ENCODE measurements at regions not wholly inside any gene's neighbourhood (a gene's known extent, or its start where the extent isn't known, plus 50 kb on each side); places are given as distances from the start of the nearest gene placed in this dataset.
"Not testable (repeated sequence)": the region's sequence is repeated elsewhere in the genome, so short reads cannot be mapped to it uniquely, and the experiment has no call there.

GRCh38 chr11:100585728-100586127 is 101.4 kb upstream of the ARHGAP42 start:
- no peak for DNase-seq

GRCh38 chr11:100586361-100587101 is 100.6 kb upstream of the ARHGAP42 start:
- no peak for DNase-seq

DNA sequence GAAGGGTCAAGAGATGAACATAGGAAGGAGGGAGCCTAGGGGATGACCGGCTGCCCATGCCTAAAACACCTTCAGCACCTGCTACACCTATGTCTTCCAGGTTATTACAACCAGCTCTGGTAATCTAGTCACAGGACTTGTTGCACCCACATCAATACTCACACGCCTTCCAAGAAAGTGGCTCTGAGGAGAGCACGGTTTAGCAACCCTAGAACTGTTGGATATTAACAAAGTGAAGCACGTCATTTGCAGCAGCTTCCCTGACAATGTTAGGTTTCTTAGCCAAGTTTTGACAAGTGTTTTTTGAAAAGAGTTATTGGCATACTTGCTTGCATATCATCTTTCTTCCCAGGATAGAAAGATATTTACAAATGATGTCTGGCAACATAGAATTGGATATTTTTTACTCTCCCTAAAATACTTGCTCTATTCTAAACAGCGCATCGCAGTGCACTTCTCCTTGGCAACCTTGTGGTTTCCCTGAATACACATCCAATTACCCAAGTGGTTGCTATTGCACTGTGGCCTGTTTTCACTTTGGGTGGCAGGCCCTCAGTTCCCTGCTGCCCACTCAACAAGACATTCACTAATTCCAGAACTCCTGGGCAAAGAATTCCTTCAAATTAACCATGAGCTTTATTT is 94.3 kb upstream of the ARHGAP42 start:
- no peak for DNase-seq

- peak; percentile 62 for DNase-seq
Observed at GRCh38 chr11:100593291-100593690, 93.8 kb upstream of the ARHGAP42 start.

GRCh38 chr11:100594320-100594719 is 92.8 kb upstream of the ARHGAP42 start:
- no peak for DNase-seq

GRCh38 chr11:100600941-100601340 is 86.1 kb upstream of the ARHGAP42 start:
- no peak for DNase-seq

GRCh38 chr11:100602716-100603115 is 84.4 kb upstream of the ARHGAP42 start:
- DNase-seq: no peak

DNA sequence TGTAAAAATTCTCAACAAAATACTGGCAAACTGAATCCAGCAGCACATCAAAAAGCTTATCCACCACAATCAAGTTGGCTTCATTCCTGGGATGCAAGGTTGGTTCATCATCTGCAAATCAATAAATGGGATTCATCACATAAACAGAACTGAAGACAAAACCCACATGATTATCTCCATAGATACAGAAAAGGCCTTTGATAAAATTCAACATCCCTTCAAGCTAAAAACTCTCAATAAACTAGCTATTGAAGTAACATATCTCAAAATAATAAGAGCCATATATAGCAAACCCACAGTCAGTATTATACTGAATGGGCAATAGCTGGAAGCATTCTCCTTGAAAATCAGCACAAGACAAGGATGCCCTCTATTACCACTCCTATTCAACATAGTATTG is 79.3 kb upstream of the ARHGAP42 start:
- not testable (repeated sequence) for DNase-seq

GRCh38 chr11:100612766-100613165 is 74.3 kb upstream of the ARHGAP42 start:
- no peak for DNase-seq

DNA sequence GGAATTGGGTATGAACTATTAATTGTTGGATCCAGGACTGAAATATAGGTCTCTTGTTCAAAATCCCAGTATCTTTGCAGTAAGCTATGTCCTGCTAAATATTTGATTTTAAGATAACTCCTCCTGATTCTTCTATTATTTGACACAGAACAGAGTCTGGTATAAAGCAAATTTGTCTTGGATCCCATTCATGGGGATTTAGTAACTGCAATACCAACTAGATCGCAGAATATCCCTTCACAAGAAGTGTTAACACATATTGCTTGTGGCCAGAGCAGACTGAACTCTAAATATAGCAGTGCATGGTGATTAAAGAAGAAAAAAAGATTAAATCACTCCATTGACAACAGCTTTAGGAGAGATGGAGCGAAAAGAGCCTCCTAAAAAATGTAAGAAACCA is 68.2 kb upstream of the ARHGAP42 start:
- DNase-seq: no peak

DNA sequence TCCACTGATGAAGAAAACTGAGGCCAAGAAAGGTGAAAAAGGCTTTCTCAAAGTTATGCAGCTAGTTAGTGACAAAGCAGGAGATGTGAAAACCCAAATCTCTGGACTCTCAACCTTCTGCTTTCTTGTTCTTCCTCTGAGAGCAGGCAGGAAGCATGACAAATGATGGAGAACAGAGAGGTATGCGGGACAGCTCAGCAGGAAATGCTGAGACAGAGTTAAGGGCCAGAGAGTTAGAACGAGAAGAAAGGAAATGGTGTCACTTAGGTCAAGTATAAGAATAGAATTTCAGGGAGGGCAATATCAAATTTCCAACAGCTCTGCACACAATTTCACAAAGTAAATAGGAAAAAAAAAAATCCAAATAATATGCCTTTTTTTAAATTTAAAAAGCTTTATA is 67.6 kb upstream of the ARHGAP42 start:
- DNase-seq: no peak

- DNase-seq: no peak
Observed at GRCh38 chr11:100622404-100622803, 64.7 kb upstream of the ARHGAP42 start.

DNA sequence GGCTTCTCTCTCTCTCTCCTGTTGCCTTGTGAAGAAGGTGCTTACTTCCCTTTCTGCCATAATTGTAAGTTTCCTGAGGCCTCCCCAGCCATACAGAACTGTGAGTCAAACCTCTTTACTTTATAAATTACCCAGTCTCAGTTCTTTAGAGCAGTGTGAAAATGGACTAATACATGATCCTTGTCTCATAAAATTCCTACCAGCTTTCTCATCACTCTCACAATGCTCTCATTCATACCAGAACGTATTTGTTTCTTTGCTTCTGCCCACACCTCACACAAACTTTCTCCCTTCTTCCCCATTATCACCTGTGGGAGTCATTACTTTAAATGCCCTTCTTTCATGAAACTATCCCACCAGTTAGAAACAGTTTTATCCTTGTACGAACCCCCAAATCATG is 62.7 kb upstream of the ARHGAP42 start:
- DNase-seq: no peak

DNA sequence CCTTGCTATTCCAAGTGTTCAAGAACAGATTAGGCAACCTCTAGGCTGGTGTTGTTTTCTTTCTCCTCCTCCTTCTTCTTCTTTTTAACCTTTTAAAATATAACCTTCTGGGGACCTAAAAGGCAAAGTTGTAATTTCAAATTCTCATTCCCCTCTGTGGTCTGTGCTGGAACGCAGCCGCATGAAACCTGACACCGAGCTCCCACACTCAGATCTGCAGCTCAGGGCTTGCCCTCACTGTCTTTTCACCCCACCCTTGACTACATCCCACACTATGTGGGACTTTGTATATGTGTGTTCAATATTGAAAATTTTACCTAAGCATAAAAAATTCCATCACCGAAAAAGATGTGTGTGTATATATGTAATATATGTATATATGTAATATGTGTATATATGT is 62.0 kb upstream of the ARHGAP42 start:
- no peak for DNase-seq

GRCh38 chr11:100629671-100630070 is 57.4 kb upstream of the ARHGAP42 start:
- no peak for DNase-seq

- no peak for DNase-seq
Observed at GRCh38 chr11:100630898-100631297, 56.2 kb upstream of the ARHGAP42 start.

GRCh38 chr11:100631316-100631715 is 55.8 kb upstream of the ARHGAP42 start:
- no peak for DNase-seq

DNA sequence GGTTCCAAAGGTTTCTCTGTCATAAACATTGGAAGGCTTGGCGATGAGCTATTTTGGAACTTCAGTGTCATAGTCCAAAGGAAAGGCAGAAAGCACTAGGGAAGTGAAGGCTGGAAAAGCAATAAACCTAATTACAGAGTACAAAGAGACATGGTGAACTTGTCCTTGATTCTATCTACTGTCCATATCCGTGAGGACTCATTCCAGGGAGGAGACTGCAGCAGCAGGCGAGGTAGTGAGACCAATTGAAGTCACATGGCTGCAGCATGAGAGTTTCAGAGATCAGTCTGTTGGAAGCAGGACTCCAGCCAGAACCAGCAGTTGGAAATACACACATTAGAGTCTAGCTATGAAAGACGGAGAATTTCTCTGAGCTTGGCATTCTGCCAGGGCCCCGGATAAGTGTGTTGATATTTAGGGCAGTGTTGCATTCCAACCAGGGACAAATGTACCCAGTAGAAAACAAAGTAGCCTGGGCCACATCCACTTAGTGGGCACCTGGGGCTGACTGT is 54.1 kb upstream of the ARHGAP42 start:
- DNase-seq: peak; percentile 16

DNA sequence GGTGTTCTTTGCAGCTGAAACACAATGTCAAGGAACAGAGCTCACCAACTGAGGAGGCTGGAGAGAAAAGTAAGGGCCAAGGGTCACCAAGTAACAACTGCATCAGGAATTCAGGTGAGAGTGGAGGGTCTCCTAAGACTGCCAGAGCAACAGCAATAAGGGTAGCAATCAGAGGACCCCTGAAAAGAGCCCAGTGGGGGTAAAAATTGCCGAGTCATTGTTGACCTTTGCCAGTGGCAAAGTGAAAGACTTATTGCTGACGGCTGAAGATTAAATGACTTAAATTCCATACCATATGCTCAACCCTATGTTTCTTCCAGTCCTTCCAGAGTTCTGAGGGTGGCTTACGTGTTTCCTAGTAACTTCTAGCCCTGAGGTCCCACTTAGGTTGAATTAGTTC is 51.9 kb upstream of the ARHGAP42 start:
- no peak for DNase-seq

- DNase-seq: no peak
Observed at GRCh38 chr11:100636536-100636935, 50.6 kb upstream of the ARHGAP42 start.
